GM21825 (cell line): ENCODE measurements at regions not wholly inside any gene's neighbourhood (a gene's known extent, or its start where the extent isn't known, plus 50 kb on each side); places are given as distances from the start of the nearest gene placed in this dataset.

Source experiments
- ATAC-seq: cut with Tn5 transposase; IDR thresholded peaks from one replicate; pipeline ENCODE4 v1.9.1; 2021; ENCODE audit warnings: mild to moderate bottlenecking, moderate library complexity; ENCODE audit not compliant: unreplicated experiment

DNA sequence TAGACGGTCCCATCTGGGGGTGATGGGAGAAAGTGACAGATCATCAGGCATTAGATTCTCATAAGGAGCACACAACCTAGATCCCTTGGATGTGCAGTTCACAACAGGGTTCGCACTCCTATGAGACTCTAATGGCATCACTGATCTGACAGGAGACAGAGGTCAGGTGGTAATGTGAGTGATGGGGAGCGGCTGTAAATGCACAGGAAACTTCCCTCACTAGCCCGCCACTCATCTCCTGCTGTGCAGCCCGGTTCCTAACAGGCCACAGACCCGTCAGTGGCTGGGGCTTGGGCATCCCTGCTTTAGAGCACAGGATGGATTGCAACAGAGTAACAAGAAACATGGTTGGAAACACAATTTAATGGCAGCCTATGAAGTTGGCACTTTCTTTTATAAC, 172.6 kb upstream of the VCX3A start:
- ATAC-seq, result no peak

DNA sequence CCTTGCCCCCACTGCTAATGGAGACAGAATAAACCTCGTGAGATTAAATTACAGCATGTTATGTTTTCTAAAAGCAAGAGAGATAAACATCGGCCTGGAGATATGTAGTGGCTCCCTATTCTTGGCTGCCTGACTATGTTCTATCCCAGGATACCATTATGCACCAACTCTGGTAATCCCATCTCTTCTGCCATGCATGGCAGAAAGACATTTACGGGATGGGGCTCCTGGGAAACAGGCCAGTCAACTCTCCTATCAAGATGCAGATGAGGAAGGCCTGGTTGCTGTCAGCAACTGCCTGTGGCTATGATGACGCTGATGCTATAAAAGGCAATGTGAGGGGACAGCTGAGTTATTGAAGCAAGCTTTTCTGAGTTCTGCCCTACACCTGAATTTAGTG, 166.2 kb upstream of the VCX3A start:
- ATAC-seq, result no peak

GRCh38 chrX:6695717-6696116, 160.8 kb upstream of the VCX3A start:
- ATAC-seq, result no peak

DNA sequence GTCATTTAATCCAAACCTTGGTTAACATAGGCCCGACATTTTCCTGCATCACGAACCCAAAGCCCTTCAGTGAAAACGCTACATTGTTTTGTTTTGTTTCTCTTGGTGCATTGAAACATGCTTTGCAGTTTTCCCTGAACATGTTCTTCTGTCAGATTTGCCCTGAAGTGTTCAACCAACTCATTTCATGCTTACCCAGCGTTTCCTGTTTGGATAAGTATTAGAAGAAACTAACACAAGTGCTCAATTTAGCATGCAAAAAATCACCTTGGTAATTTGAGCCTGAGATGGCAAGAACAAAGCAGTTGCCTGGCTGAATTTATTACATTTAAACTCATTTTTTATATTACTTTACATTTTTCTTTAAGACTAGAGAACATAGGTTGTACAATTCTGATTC, 160.1 kb upstream of the VCX3A start:
- ATAC-seq, result no peak

DNA sequence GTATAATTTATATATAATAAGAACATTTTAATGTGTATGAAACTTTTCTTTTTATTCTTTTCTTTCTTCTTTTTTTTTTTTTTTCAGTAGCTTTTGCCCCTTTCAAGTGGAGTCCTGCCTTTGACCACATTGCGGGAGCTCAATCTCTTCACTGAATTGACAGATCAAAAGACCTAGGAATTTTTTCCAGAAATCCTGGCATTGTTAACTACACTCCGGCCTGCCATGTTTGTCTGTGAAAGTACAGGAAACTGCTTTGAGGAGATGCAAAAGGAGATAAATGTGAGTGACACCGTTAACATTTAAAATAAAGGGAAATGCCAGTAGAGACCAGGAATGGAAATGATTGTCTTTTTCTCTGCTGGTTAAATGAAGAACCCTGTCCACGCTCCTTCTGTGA, 159.3 kb upstream of the VCX3A start:
- ATAC-seq, result no peak

DNA sequence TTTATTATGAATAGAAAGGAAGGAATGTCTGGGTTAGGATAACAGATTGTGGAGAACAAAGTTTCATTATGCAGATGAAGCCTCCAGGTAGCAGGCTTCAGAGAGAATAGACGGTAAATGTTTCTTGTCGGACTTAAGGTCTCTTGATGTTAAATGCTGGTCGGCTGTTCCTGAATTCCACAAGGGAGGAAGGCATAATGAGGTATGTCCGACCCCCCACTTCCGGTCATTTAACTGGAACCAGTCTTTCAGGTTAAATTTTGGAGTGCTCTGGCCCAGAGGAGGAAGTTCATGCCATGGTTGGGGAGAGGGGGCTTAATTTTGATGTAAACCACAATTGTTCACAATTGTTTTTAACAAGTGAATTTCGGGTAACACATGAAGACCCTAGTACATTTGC, 158.1 kb upstream of the VCX3A start:
- ATAC-seq, result no peak

DNA sequence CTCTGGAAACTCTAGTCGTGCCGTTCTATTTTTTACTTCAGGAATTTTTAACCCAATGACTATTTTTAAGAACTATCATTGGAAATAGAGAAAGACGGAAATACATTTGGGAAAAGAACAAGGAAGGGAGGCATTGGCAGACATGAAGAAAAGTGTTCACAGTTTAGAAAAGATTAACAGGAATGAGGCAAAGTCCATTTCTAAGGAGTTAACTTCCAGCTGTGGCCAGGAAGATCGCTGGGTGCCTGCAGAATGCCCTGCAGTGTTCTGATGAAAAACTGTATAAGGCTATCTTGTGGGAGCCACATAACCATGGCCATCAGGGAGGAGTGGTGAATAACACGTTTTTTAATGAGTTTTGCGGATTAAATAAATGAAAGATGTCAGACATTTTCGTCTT, 150.6 kb upstream of the VCX3A start:
- ATAC-seq, result no peak

DNA sequence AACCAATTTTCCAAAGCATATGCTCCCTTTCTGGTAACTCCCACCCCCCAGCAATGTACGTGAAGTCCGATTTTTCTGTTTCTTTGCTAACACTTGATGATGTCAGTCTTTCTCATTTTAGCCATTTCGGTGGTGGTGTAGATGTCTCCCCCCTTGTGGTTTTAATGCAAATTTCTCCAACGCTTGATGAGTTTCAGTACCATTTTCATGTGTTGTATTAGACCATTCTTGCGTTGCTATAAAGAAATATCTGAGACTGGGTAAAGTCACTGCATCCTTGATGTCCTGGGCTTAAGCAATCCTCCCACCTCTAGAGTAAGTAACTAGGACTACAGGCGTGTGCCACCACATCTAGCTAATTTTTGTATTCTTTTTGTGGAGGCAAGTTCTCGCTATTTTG, 148.4 kb upstream of the VCX3A start:
- ATAC-seq, result no peak

DNA sequence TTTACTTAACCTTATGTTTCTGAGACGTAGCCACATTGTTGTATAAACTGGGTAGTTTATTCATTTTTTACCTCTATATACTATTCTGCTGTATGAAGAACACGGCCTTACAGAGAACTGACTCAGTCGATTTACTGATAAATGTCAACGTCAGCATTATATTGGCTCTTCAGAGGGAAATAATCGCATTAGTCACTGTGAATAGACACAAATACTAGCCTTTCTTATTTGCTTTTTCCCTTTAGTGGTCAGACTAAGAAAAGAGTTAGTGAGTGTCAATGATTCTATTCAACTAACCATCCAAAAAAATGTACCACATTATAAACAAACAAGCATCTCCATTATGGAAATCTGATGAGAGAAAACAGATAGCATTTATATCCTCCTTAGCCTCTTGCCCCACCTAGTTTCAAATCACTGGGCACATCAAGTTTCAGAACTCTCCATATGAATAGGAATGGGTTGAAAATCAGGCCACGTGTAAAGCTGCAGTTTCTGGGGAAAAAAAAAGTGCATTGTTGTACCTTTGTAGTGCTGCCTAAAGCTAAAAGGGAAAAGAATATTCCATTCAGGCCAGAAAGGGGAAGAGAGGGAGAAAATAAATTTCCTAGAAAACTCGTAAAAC, 146.7 kb upstream of the VCX3A start:
- no peak for ATAC-seq

DNA sequence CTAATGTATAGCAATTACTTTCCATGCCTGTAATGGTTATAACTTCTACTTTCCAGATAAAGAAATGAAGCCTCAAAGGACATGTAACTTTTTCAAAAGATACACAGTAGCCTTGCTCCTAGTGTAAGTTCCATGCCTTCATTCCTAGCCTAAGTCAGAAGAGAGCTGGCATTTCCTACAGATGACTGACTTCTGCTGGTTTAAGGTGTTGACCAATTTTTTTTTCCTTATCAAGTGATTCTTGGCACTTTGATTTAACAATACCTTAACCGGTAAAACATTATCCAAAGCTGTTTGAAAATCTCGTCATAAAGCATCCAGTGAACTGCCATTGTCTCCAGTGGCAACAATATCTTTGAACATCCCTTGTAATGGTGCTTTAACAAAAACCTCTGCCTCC, 145.1 kb upstream of the VCX3A start:
- ATAC-seq, result no peak

DNA sequence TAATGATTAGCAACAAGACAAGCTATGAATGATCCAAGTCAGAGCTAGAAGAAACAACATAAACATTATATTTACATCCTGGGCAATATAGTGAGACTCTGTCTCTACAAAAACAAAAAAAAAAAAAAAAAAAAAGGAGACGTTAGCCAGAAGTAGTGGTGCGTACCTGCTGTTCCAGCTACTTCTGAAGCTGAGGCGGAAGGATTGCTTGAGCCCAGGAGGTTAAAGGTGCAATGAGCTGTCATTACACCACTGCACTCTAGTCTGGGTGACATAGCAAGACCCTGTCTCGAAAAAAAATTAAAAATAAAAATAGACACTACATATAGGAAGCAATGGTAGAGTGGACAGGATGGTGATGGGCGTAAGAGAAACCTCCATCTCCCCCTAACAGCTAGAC, 144.6 kb upstream of the VCX3A start:
- no peak for ATAC-seq

- no peak for ATAC-seq
Observed at GRCh38 chrX:6678313-6678712, 143.4 kb upstream of the VCX3A start.

DNA sequence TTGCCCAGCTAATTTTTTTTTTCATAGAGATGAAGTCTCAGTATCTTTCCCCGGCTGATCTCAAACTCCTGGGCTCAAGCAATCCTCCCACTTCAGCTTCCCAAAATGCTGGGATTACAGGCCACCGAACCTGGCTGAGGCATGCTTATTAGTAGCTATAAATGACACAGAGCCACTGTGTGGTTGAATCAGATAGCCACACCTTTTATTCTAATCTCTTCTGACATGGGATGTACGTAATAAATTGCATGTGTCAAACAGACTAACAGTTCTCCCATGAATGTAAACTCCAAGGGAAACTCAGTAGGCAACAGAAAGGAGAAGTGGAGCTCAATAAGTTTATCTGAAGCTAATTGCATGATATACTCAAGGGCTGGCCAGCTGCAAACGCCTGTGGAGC, 139.8 kb upstream of the VCX3A start:
- no peak for ATAC-seq

DNA sequence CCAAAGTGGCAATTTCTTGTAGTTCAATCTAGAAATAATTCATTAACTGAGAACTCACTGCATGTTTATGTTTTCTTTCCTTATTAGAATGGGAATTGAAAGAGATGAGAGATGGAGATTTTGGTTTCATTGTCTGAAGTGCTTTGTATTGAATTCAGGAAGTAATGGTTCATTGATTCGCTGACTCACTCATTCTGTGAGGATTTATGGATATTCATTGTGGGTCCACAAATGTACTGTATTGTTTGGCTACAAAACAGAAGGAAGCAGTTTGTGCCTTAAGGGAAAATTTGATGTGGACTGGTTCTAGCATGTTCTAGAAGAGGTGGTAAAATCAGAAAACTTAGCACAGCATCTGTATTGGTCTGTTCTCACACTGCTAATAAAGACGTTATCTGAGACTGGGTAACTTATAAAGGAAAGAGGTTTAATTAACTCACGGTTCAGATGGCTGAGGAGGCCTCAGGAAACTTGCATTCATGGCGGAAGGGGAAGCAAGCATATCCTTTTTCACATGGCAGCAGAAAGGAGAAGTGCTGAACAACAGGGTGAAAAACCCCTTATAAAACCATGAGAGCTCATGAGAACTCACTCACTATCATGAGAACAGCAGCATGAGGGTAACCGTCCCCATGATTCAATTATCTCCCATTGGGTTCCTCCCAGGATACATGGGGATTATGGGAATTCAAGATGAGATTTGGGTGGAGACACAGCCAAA, 132.3 kb upstream of the VCX3A start:
- no peak for ATAC-seq

- no peak for ATAC-seq
Observed at GRCh38 chrX:6666624-6667023, 131.7 kb upstream of the VCX3A start.

GRCh38 chrX:6661736-6662135, 126.8 kb upstream of the VCX3A start:
- ATAC-seq, result no peak

- ATAC-seq, result no peak
Observed at GRCh38 chrX:6660567-6661264, 125.8 kb upstream of the VCX3A start.

- ATAC-seq, result no peak
Observed at GRCh38 chrX:6645216-6645615, 110.3 kb upstream of the VCX3A start.

- no peak for ATAC-seq
Observed at GRCh38 chrX:6644411-6644810, 109.5 kb upstream of the VCX3A start.

GRCh38 chrX:6640727-6641126, 105.8 kb upstream of the VCX3A start:
- ATAC-seq, result no peak

DNA sequence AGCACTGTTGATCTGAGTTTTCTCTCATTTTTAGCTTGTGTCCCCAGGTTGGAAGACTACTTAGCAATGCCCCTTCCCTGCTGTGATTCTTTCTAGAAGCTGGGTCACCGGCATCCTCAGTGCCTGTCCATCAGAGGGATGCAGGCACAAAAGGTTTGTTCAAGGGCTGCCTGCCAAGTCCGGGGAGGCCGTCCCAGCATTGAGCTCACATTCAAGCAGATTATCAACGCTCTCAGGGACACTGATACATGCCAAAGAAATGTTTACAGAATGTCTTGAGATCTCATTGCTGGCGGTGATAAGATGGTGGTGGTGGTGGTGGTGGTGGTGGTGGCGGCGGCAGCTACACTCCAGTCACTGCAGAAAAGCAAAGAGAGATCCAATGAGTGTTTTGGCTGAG, 79.6 kb upstream of the VCX3A start:
- no peak for ATAC-seq

- no peak for ATAC-seq
Observed at GRCh38 chrX:6599230-6599860, 64.4 kb upstream of the VCX3A start.
